Loucy (cell line): ENCODE measurements at regions not wholly inside any gene's neighbourhood (a gene's known extent, or its start where the extent isn't known, plus 50 kb on each side); places are given as distances from the start of the nearest gene placed in this dataset.

Source experiments
- CTCF ChIP-seq: fragments of 200-600 bp; sonication (generic); conservative IDR thresholded peaks from 2 replicates; pipeline ENCODE4 v1.5.1; 2014; ENCODE audit warnings: mild to moderate bottlenecking, antibody characterized with exemption, low read length
- EZH2phosphoT487 ChIP-seq: fragments of 200-600 bp; IDR thresholded peaks from 2 replicates; pipeline ENCODE4 v1.6.1; 2018; ENCODE audit warnings: antibody characterized with exemption, mild to moderate bottlenecking, moderate library complexity, borderline replicate concordance

DNA sequence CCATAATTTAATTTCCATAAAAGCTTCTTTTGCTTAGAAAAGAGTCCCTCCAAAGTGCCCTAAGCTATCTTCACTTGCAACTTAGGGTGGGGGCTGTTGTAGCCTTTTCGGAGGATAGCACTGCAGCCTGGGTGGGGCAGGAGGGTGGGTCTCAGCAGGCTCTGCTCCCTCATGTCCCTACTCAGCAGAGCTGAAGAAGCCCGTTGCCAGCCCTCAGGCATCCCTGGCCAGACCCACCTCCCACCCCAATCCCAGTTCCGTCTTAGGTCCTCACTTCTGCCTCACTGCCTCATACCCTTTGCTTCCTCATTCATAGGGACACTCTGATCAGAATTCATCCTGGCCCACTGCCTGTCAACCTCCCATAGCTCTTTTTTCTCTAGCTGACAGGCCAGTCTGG lies 99.8 kb upstream of the ZMIZ1 start:
- TF ChIP-seq CTCF = no peak
- no peak for TF ChIP-seq EZH2phosphoT487
